DND-41 (cell line): ENCODE measurements at regions not wholly inside any gene's neighbourhood (a gene's known extent, or its start where the extent isn't known, plus 50 kb on each side); places are given as distances from the start of the nearest gene placed in this dataset.

ENCODE experiments used
- EZH2 ChIP-seq: IDR thresholded peaks from 3 replicates; pipeline ENCODE4 v1.6.1; 2012; ENCODE audit warnings: borderline replicate concordance, low read depth, mild to moderate bottlenecking, moderate library complexity, low read length, inconsistent platforms; ENCODE audit not compliant: severe bottlenecking
- TF ChIP-seq, protein P1 (sequence below): IDR thresholded peaks from 2 replicates; pipeline ENCODE4 v1.5.1; 2012; ENCODE audit warnings: borderline replicate concordance, low read length, moderate library complexity, mild to moderate bottlenecking; ENCODE audit not compliant: poor library complexity, severe bottlenecking; ENCODE audit errors: extremely low read depth

DNA sequence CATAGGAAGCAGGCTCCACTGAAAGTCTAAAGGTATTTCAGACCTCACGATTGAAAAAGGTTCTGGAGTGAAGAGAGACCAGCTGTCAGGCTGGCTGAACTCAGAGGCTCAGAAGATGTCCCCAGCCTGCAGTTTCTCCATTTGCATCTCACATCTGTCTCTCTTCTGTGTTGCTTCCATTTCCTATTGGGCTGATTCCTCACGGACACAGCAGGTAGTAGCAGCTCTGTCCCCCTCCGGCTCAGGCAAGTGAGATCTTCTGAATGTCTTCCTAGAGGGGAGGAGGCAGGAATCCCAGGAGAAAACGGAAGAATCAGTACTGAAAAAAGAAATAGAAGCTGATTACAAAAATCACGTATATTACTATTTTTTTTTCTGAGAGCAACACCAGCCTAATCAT is 274.1 kb upstream of the COBL start:
- TF ChIP-seq, protein P1, sequence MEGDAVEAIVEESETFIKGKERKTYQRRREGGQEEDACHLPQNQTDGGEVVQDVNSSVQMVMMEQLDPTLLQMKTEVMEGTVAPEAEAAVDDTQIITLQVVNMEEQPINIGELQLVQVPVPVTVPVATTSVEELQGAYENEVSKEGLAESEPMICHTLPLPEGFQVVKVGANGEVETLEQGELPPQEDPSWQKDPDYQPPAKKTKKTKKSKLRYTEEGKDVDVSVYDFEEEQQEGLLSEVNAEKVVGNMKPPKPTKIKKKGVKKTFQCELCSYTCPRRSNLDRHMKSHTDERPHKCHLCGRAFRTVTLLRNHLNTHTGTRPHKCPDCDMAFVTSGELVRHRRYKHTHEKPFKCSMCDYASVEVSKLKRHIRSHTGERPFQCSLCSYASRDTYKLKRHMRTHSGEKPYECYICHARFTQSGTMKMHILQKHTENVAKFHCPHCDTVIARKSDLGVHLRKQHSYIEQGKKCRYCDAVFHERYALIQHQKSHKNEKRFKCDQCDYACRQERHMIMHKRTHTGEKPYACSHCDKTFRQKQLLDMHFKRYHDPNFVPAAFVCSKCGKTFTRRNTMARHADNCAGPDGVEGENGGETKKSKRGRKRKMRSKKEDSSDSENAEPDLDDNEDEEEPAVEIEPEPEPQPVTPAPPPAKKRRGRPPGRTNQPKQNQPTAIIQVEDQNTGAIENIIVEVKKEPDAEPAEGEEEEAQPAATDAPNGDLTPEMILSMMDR: no peak
- TF ChIP-seq EZH2: no peak
